ENCODE measurements at regions not wholly inside any gene's neighbourhood (a gene's known extent, or its start where the extent isn't known, plus 50 kb on each side); places are given as distances from the start of the nearest gene placed in this dataset.

DNA sequence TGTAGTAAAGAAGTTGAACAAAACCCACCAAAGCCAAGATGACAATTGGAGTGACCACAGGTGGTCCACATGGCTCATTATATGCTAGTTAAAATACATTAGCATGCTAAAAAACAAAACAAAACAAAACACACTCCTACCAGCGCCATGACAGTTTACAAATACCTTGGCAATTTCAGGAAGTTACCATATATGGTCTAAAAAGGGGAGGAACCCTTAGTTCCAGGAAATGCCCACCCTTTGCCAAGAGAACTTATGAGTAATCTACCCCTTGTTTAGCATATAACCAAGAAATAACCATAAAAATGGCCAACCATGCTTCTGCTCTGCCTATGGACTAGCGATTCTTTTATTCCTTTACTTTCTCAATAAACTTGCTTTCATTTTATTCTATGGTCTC, 979.1 kb upstream of the POT1 start:
- H3K9me2 ChIP-seq (replicated peaks; ENCODE audit: control insufficient read depth, low read length): no peaks in the 10 kb centered on the region
- H3K9me3 ChIP-seq (ENCODE audit: control insufficient read depth, insufficient read depth, low read length): no peaks in the 10 kb centered on the region
- TF ChIP-seq, protein P1, sequence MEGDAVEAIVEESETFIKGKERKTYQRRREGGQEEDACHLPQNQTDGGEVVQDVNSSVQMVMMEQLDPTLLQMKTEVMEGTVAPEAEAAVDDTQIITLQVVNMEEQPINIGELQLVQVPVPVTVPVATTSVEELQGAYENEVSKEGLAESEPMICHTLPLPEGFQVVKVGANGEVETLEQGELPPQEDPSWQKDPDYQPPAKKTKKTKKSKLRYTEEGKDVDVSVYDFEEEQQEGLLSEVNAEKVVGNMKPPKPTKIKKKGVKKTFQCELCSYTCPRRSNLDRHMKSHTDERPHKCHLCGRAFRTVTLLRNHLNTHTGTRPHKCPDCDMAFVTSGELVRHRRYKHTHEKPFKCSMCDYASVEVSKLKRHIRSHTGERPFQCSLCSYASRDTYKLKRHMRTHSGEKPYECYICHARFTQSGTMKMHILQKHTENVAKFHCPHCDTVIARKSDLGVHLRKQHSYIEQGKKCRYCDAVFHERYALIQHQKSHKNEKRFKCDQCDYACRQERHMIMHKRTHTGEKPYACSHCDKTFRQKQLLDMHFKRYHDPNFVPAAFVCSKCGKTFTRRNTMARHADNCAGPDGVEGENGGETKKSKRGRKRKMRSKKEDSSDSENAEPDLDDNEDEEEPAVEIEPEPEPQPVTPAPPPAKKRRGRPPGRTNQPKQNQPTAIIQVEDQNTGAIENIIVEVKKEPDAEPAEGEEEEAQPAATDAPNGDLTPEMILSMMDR (IDR thresholded peaks at IDR 0.05; ENCODE audit: low read depth, low read length, poor library complexity, severe bottlenecking): no peak
- no peak for TF ChIP-seq EZH2phosphoT487 (IDR thresholded peaks at IDR 0.05; ENCODE audit: borderline replicate concordance, low read length)
- no peak overlapping the region for H3K4me3 ChIP-seq (ENCODE audit: low read length)
- H3K79me2 ChIP-seq (ENCODE audit: control insufficient read depth, low read length): no peaks in the 10 kb centered on the region
- H3K27me3 ChIP-seq (ENCODE audit: control insufficient read depth, low read length): no peaks in the 10 kb centered on the region
- H3F3A ChIP-seq (ENCODE audit: control insufficient read depth, insufficient read depth): no peaks in the 10 kb centered on the region
- H3K4me1 ChIP-seq (ENCODE audit: control insufficient read depth, low read length): no peaks in the 10 kb centered on the region
- H3K4me2 ChIP-seq (ENCODE audit: low read length): no peak overlapping the region
- H4K20me1 ChIP-seq (ENCODE audit: control insufficient read depth, insufficient read depth, low read depth, low read length): no peaks in the 10 kb centered on the region
- no peak overlapping the region for H3K27ac ChIP-seq (ENCODE audit: low read depth, low read length)
- H3K36me3 ChIP-seq (ENCODE audit: control insufficient read depth, low read length): no peaks in the 10 kb centered on the region

DNA sequence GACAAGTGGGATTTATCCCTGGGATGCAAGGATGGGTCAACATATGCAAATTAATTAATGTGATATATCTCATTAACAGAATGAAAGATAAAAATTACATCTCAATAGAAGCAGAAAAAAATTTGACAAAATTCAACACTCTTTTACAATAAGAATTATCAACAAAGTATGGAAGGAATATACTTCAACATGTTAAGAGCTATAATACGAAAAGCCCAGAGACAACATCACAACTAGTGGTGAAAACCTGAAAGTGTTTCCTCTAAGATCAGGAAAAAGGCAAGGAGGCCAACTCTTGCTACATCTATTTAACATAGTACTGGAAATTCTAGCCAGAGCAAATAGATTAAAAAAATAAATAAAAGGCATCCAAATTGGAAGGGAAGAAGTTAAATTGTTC, 970.0 kb upstream of the POT1 start:
- Histone ChIP-seq H3K4me2 (ENCODE audit: low read length) (no peak overlapping the region), H3K27me3 (ENCODE audit: control insufficient read depth, low read length) (no peaks in the 10 kb centered on the region), H3K4me3 (ENCODE audit: low read length) (no peak overlapping the region), H3K9me2 (replicated peaks; ENCODE audit: control insufficient read depth, low read length) (no peaks in the 10 kb centered on the region), H3K36me3 (ENCODE audit: control insufficient read depth, low read length) (no peaks in the 10 kb centered on the region), H3K9me3 (ENCODE audit: control insufficient read depth, insufficient read depth, low read length) (no peaks in the 10 kb centered on the region), H3K4me1 (ENCODE audit: control insufficient read depth, low read length) (no peaks in the 10 kb centered on the region), H4K20me1 (ENCODE audit: control insufficient read depth, insufficient read depth, low read depth, low read length) (no peaks in the 10 kb centered on the region), H3K79me2 (ENCODE audit: control insufficient read depth, low read length) (no peaks in the 10 kb centered on the region), H3K27ac (ENCODE audit: low read depth, low read length) (no peak overlapping the region), H3F3A (ENCODE audit: control insufficient read depth, insufficient read depth) (no peaks in the 10 kb centered on the region)
- TF ChIP-seq, protein P1 (IDR thresholded peaks at IDR 0.05; ENCODE audit: low read depth, low read length, poor library complexity, severe bottlenecking): no peak
- no peak for TF ChIP-seq EZH2phosphoT487 (IDR thresholded peaks at IDR 0.05; ENCODE audit: borderline replicate concordance, low read length)

DNA sequence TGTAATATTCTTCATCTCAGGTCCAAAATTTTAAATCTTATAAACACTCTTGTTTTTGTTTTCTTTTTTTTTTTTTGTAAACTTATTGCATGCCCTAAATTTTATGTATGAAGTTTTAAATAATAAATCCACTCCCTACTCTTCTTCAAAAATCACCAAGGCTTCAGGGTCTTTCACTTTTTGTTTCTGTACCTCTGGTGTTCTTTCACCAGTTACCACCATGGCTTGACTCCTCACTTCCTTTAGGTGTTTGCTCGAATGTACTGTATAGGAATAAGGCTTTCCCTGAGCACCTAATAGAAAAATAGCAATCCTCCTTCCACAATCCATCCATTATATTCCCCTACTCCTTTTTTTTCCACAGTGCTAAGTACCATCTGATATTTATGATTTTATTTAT, 962.8 kb upstream of the POT1 start:
- Histone ChIP-seq H3K4me1 (ENCODE audit: control insufficient read depth, low read length) (no peaks in the 10 kb centered on the region), H3K4me2 (ENCODE audit: low read length) (no peak overlapping the region), H3K9me2 (replicated peaks; ENCODE audit: control insufficient read depth, low read length) (no peaks in the 10 kb centered on the region), H3K36me3 (ENCODE audit: control insufficient read depth, low read length) (no peaks in the 10 kb centered on the region), H3F3A (ENCODE audit: control insufficient read depth, insufficient read depth) (no peaks in the 10 kb centered on the region), H3K9me3 (ENCODE audit: control insufficient read depth, insufficient read depth, low read length) (no peaks in the 10 kb centered on the region), H3K27me3 (ENCODE audit: control insufficient read depth, low read length) (no peaks in the 10 kb centered on the region), H3K27ac (ENCODE audit: low read depth, low read length) (no peak overlapping the region), H3K79me2 (ENCODE audit: control insufficient read depth, low read length) (no peaks in the 10 kb centered on the region), H3K4me3 (ENCODE audit: low read length) (no peak overlapping the region), H4K20me1 (ENCODE audit: control insufficient read depth, insufficient read depth, low read depth, low read length) (no peaks in the 10 kb centered on the region)
- TF ChIP-seq, protein P1 (IDR thresholded peaks at IDR 0.05; ENCODE audit: low read depth, low read length, poor library complexity, severe bottlenecking): no peak
- no peak for TF ChIP-seq EZH2phosphoT487 (IDR thresholded peaks at IDR 0.05; ENCODE audit: borderline replicate concordance, low read length)

DNA sequence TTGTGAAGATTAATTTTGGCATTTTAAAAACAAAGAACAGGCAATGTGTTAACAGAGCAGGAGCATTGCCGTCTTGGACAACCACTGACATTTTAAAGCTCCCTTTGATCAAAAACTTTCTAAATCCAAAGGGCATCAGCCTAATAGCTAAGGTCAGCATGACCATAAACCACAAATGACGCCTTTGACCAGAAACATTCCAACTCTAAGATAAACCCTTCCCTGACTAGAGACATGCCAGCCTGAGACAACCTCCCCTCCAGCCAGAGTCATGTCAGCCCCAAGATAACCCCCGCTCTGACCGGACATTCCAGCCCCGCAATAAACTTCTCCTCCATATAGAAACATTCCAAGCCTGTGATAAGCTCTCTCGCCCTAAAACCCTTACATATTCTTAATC, 949.4 kb upstream of the POT1 start:
- H3K36me3 ChIP-seq (ENCODE audit: control insufficient read depth, low read length): no peaks in the 10 kb centered on the region
- H3K79me2 ChIP-seq (ENCODE audit: control insufficient read depth, low read length): no peaks in the 10 kb centered on the region
- no peaks in the 10 kb centered on the region for H4K20me1 ChIP-seq (ENCODE audit: control insufficient read depth, insufficient read depth, low read depth, low read length)
- no peaks in the 10 kb centered on the region for H3K4me1 ChIP-seq (ENCODE audit: control insufficient read depth, low read length)
- no peak for TF ChIP-seq EZH2phosphoT487 (IDR thresholded peaks at IDR 0.05; ENCODE audit: borderline replicate concordance, low read length)
- TF ChIP-seq, protein P1 (IDR thresholded peaks at IDR 0.05; ENCODE audit: low read depth, low read length, poor library complexity, severe bottlenecking): no peak
- no peaks in the 10 kb centered on the region for H3F3A ChIP-seq (ENCODE audit: control insufficient read depth, insufficient read depth)
- no peak overlapping the region for H3K4me3 ChIP-seq (ENCODE audit: low read length)
- H3K4me2 ChIP-seq (ENCODE audit: low read length): no peak overlapping the region
- H3K27me3 ChIP-seq (ENCODE audit: control insufficient read depth, low read length): no peaks in the 10 kb centered on the region
- H3K9me2 ChIP-seq (replicated peaks; ENCODE audit: control insufficient read depth, low read length): no peaks in the 10 kb centered on the region; the same call in 1 of the 2 replicates
- H3K9me3 ChIP-seq (ENCODE audit: control insufficient read depth, insufficient read depth, low read length): no peaks in the 10 kb centered on the region
- no peak overlapping the region for H3K27ac ChIP-seq (ENCODE audit: low read depth, low read length)

All from DOHH2 (cell line).